ENCODE measurements at regions not wholly inside any gene's neighbourhood (a gene's known extent, or its start where the extent isn't known, plus 50 kb on each side); places are given as distances from the start of the nearest gene placed in this dataset.

DNA sequence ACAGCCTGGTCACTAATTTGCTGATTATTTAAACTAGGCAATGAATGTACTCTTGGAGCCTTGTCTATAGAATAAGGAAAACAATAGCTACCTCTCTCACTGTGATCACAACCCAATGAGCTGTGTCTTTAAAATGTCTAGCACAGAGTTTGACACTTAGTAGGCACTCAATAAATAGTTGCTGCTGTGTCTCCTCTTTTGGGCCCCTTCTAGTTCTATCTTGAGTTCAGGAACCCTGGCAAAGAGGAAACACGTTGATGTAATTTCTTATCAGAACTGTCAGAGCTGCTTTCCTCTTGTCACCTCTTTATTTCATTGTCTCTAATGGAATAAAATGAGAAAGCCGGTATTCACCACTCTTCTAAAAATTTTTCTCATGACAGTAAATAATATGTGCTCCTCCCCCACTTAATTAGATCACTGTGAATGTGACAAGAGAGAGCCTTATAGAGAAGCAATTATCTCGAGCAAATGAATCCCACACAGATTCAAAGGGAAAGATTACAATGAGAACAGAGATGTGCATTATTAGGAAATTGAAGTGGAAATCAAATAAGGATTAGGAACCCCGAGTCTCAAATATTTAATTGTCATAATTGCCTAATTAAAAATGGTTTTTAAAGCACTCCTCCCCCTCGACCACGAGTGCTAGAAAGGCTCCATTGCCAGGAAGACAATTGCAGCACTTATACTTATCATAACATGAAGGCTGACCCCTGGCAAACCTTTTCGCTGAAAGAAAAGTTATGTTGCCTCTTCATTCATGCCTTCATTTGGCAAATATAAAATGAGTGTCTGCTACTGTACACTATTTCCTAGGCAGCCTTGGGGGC is 175.0 kb upstream of the BDNF start:
- TF ChIP-seq, protein P1, sequence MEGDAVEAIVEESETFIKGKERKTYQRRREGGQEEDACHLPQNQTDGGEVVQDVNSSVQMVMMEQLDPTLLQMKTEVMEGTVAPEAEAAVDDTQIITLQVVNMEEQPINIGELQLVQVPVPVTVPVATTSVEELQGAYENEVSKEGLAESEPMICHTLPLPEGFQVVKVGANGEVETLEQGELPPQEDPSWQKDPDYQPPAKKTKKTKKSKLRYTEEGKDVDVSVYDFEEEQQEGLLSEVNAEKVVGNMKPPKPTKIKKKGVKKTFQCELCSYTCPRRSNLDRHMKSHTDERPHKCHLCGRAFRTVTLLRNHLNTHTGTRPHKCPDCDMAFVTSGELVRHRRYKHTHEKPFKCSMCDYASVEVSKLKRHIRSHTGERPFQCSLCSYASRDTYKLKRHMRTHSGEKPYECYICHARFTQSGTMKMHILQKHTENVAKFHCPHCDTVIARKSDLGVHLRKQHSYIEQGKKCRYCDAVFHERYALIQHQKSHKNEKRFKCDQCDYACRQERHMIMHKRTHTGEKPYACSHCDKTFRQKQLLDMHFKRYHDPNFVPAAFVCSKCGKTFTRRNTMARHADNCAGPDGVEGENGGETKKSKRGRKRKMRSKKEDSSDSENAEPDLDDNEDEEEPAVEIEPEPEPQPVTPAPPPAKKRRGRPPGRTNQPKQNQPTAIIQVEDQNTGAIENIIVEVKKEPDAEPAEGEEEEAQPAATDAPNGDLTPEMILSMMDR (conservative IDR thresholded peaks at IDR 0.05; ENCODE audit: low read depth, low read length), result no peak
- TF ChIP-seq EZH2 (IDR thresholded peaks at IDR 0.05; ENCODE audit: borderline replicate concordance, low read depth, low read length, poor library complexity, severe bottlenecking), result no peak
